Dedifferentiated amniotic fluid mesenchymal stem cell (primary cell): ENCODE measurements at regions not wholly inside any gene's neighbourhood (a gene's known extent, or its start where the extent isn't known, plus 50 kb on each side); places are given as distances from the start of the nearest gene placed in this dataset.

Experiments
- DNase-seq: peaks from one replicate; pipeline ENCODE4 v3.0.0-alpha.2; 2016; ENCODE audit errors: extremely low spot score

DNA sequence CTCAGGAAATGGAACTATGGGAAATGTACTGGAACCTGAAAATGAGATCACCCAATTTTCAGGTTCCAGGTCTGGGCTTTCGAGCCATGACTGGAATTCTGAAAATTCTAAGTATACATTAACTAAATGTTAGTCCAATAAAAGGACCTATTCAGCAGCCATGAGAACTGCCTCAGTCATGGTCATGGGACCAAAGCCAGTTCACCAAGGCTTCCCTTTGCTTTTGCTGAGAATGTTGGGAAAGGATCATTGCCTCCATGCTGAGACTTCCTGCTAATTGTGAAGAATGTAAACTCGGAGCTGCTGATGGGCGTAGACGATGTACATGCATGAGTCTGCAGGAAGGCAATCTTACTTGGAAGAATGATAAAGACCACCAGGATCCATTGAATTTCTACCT lies 624.4 kb upstream of the SOX11 start:
- DNase-seq: no peak

DNA sequence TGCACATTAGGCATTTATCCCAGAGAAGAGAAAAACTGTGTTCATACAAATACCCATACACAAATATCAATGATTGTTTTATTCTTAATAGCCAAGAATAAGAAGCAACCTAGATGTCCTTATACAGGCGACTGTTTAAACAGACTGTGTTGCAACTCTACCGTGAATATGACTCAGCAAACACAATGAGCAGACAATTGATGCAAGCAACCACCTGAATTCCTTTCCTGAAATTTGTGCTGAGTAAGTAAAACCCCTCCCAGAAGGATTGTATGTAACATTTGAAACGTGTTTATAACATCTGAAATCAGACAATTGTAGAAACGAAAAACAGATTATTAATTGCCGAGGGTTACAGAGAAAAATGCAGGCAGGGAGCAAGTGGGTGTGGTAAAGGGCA lies 621.9 kb upstream of the SOX11 start:
- no peak for DNase-seq

DNA sequence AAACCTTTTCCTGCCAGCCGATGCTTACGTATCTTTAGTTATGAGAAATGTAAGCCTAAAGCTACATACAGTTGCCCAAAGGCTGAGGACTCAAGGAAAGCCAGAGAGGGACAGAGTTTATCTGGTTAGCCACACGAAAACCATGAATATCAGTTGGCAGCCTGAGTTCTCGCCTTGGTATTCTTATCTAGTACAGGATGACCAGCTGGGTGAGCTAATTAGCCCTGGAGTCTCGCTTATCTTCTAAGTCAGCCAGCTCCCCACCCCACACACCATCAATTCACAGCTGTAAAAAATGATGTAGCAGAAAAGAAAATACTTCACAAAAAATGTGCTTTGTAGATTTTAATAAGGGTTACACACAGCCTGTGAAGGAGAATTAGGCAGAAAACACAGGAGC lies 617.5 kb upstream of the SOX11 start:
- no peak for DNase-seq

DNA sequence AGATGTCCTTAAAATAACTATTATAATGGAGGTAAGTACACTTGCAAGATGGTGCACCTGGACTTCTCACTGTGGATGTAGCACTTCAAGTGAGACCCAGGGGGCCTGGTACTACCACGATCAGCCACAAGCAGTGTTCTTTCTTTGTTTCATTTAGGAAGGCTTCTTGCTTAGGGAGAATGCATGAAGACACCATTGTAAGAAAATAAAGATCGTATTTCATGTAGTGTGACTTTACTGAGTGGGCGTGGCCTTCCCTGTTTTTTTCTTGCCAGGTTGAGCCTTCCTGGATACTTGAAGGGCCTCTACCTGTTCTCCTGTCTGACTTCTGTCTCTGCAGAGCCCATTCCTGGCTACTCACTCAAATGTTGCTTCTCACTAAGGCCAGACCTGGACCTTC lies 615.6 kb upstream of the SOX11 start:
- no peak for DNase-seq

DNA sequence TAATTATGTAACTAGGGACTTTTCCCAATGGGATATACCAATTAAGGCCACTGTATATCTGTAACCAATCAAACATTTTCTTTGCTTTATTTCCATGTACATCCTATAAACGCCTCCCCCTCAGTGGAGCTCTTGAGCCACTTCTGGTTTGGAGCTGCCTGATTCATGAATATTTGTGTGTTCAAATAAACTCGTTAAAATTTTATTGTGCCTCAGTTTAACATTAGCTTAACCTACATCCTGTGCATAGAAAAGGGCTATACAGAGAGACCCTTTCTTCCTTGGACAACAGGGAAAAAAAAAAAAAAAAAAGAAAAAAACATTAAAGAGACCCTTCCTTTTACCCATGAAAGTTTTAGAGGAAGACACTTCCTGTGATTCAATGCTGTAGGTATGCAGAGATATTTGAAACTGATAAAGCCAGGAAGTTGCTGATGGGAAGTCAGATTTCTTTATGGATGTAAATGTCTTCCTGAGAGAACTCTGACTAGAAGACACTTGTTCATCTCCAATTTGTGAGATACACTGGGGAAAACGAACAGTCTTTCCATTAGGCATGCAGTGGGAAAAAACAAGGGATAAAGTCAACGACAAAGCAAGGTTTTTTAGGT lies 614.6 kb upstream of the SOX11 start:
- DNase-seq: no peak

DNA sequence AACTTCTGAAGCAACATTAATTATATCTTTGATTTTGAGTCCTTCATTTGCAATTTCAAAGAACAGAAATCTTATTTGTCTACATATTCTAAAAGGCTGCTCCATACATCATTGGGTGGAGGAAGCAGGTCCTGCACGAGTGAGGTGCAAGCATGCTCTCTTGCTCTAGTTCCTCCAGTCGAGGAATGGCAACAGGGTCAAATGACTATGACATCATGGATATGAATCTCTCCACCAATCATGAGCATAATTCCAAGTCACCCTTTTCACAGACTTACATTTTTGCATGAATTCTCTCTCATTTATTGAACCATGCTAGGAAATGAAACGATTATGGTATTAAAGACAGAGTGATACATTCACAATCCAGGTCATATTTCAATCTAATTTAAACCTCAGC lies 608.8 kb upstream of the SOX11 start:
- DNase-seq: no peak

DNA sequence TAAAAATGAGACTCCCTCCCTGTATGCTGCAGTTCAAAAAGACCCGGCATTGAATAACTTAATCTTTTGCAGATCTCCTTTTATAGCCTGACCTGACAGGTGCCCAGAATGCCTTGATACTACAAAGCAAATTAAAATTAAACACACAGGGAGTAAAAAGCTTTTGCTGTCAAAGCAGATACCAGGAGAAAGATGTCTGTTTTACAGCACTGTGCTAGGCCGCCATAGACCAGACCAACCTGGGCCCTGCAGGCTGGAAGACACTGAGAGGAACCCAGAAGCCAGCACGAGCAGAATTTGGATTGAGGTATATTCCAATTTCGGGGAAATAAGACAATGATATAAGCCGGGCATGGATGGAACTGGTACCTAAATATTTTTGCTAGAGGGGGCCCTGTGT lies 602.8 kb upstream of the SOX11 start:
- DNase-seq: no peak

DNA sequence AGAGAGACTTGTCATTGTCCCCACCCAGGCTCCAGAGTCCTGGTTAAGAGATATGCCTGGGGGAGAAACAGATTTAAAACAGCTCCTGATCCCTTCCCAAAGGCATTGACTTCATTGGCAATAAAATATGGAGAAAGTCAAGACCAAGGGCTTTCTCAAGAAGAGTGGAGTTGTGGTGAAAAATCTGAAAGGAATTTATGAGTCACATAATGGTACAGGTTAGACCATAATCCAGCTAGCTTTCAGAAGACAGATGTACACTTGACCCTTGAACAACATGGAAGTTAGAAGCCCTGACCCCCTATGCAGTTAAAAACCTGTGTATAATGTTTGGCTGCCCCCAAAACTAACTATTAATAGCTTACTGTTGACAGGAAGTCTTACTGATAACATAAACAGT lies 599.1 kb upstream of the SOX11 start:
- no peak for DNase-seq

DNA sequence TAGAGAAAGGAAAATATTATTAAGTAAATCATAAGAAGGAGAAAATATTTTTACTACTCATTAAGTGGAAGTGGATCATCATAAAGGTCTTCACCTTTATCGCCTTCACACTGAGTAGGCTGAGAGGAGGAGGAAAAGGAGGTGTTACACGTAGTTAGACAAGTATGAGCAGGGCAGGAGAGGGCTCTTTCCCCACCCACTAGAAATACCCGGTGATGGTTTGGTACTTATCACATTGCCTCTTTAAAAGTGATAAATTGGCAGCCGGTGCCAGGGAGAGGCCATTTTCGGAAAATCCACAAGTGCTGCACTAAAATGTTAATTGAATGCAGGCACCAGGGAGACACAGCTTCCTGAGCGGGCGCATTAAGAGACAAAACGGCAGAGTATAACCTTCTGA lies 598.7 kb upstream of the SOX11 start:
- DNase-seq: no peak

DNA sequence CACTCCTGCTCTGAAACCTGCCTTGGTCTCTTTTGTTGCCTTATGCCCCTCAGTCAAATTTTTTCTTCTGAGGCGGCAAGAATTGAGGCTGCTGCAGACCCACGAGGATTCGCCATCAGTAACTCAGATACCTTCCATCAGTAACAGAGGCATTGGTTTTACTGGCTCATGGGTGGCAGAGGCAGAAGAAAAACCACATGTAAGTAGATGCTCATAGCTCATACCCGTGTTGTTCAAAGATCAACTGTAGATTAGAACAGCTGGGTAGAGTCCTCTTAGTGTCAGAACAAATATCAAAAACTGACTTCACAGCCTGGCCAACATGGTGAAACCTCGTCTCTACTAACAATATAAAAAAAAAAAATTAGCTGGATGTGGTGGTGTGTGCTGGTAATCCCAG lies 598.0 kb upstream of the SOX11 start:
- DNase-seq: no peak

DNA sequence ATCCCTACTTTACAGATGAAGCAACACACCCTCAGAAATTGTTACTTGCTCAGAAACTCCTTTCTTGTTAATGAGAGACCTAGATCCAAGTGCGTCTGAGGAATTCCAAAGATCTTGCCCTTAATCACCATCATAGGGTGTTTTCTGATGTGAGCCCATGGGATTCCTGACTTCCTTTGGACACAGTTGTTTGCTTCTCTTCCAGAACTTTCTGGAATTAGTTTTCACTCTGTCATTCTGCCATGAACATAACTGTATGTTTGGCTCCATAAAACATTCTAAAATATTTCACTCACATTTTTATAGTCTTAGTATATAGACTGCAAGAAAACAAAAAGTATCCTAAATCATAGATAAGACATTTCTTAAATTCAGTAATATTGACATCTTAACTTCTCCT lies 593.9 kb upstream of the SOX11 start:
- DNase-seq: no peak

DNA sequence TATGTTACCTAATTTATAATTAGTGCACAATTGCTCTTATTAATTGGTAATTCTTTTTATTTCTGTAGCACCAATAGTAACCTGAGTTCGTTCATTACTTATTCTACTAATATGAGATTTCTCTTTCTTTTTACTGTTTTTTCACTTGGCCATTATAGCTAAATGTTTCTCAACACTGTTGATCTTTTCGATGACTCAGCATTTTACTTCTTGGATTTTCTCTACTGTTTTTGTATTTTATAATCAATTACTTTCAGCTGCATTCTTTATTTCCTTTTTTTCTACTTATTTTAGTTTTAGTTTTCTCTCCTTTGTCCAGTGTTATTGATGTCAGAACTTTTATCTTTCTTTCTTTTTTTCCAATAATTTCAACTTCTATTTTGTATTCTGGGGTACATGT lies 589.4 kb upstream of the SOX11 start:
- DNase-seq: no peak

DNA sequence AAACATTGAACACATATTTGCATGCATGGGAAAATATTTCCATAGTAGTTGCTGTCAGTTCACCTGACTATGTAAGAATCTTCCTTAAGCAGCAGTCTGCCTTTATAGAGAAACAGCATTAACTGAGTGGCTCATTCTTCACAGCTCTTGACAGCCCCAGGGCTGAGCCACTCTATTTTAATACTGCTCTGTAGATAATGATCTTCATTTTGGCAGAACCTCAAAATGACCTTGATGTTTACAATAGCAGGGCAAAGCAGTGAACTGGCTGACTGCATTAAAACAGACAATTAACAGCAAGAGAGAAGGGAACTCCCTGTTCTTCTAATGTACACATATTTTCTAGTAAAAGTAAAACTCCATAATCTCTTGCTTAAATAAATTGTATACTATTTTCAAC lies 580.6 kb upstream of the SOX11 start:
- no peak for DNase-seq

DNA sequence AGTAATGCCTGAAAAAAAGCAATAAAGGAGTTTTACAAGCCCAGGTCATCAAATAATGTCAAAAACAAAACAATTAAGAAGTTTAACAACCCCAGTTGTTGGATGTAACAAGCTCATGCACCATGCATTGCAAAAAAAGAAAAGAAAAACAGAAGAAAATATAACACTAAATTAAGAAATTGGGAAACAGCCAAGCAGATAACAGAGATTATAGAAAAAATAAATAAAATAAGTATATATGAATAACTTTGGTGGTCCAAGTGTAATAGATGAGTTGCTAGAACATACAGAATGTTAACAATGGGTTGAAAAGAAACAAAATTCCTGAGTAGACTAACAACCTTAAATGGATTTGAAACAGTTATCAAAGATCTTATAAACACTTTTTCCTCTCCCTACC lies 573.1 kb upstream of the SOX11 start:
- DNase-seq: no peak

DNA sequence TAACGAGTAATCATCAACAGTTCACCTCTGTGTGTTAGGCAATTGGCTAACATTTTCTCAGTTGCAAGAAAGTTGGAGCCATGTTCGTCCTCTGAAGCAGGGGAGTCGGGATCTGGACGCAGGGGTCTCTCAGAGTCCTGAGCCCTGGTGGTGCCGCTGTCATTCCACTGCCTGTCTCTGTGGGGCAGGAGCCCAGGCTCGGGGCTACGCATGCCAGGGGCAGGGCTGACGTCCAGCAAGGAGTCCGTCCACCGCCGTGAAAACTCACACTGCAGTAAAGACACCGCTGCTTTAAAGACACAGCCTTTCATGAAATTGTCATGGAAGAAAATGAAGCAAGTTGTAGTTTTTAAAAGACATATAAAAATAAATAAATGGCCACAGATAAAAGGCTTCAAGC lies 571.1 kb upstream of the SOX11 start:
- no peak for DNase-seq

DNA sequence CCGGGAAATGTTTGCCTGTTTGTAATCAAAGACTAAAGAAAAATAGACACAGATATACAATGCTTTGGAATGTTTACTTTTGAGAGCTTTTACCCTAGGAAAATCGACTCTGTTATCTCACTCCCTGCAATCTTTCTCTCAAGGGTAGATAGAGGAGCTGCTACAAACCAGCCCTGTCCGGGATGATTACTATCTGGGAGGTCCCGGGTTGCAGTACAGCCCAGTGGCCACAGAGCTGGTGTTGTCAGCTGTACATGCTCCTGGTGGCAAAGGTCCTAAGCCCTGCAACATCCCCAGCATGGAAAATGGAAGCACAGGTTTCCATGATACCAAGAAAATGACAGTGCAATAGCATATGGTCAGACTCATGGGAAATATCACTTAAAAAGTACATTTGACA lies 570.5 kb upstream of the SOX11 start:
- DNase-seq: no peak

DNA sequence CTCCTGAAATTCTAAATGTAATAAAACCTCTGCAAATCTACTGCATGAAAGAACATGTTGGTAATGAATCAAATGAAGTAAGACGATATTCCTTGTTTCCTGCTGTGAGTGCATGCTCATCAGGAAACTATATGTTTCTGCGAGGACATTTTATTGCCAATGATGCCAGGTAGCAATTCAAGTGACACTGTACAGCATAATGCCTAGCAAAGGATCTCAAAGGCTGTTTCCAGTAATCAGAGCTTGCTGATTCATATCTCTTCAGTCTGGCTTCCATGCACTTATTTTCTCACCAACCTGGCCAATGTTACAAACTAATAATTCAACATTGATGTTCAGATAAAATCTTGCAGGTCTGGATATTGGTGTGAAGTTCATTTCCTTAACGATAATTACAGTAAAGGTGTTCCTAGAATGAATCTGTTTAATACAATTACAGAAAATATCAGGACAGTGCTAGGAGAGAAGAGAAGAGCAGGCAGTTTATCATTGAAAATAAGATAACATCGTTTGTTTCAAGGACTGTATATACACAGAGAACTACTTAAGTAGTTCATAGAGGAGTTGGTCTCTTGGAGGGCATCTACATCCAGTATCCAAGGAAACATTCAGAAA lies 568.5 kb upstream of the SOX11 start:
- DNase-seq: no peak

DNA sequence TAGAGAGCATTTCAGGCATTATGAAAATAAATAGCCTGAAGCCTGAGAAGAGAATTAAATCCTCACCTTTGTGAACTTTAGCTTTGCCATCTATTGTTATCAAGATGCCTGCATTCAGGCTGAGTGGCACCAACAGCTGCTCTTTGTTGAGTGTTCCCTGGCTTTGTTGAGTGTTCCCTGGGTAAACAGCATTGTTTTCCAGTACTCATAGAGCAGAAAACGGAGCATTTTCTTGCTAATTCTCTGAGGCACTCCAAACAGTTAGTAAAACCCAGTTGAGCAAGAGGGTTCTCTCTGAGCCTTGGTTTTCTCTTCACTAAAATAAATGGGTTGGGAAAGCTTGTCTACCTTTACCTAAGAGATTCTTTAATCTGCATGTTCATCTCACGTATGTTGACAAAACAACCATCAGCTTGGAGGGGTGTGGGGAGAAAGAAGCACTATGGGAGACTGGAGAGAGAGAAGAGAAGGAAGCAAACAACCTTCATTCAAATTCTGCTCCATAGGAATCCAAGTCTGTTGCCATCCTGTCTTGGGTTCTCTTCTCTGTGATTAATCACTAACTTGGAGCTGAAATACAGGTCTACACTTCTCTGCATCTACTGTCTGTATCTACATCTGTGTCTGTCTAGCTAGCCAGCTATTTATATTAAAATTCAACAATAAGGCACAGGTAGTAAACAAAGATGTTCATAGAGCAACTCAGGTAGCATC lies 567.0 kb upstream of the SOX11 start:
- no peak for DNase-seq

DNA sequence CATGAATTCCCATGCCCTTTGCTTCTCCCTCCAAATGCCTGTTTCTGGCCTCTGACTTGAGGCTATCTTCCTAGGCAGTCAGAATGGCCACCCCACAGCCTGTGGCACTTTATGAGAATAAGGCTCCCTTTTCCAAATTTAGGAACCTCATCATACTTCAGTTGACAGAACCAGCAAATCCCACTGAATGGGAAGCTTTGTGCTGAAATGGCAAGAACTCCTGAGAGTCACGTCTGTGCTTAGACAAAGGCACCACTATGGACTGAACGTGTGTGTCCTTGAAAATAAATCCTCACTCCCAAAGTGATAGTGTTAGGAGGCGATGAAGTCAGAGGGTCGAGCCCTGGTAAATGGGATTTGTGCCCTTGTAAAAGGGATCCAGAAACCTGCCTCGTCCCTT lies 559.9 kb upstream of the SOX11 start:
- DNase-seq: no peak

DNA sequence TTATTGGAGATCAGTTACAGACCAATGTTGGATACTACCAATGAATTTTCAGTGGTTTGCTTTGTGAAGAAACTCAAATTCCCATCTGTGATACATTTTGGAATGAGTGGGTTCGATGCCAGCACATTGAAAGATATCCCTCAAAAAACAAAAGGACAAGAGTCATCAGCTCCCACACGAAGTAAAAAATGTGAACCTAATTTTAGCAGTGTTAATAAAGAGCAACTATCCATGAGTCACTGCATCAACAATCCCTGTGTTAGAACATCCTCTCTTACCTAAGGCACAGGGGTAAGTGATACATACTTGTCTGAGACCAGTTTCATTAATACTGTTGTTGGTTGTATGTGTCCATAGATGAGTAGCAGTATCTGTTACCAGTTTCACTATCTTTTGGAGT lies 551.8 kb upstream of the SOX11 start:
- no peak for DNase-seq

DNA sequence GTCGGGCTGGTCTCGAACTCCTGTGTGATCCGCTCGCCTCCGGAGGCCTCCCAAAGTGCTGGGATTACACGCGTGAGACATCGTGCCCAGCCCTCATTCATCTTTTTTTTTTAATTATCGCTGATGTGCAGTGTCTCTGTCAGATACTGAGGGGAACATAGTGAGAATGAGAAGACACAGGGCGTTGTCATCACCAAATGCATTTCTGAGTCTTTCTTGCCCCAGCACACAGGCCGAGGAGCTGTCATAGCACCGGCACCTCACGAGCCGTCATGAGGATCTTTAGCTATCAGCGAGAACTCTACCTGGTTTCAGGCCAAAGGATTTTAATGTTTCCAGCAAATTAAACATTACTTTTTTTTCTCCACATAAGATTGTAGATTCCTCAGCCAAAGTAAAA lies 548.0 kb upstream of the SOX11 start:
- DNase-seq: no peak

DNA sequence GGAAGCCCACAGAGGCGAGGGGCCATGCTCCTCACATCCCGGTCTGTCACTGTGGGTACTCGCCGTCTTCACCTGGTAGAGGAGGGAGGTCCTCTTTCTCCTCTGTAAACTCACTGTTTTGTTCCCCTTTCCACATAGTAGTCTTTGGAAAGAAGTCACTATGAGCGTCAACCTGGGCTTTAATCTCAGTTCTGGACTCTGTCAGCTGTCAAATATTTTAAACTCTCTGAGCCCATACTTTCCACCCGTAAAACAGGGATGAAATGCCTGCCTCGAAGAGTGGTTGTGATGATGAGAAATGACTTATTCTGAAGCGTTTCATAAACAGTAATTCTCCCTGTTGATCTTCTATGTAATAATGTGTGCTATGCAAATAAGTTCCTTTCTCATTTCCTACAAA lies 547.1 kb upstream of the SOX11 start:
- DNase-seq: no peak

DNA sequence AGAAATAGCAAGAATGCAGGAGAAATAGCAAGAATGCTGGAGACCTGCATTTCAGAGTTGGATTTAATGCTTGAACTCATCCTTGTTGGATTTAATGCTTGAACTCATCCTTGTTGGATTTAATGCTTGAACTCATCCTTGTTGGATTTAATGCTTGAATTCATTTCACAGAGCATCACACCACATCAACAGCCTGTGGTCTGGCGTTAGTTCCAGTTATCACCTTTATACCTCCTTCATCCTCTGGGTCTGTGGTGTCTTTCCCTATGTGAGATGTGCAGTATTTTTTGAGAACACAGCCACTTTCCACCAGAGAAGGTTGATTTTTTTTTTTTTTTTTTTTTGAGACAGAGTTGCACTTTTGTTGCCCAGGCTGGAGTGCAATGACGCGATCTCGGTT lies 546.4 kb upstream of the SOX11 start:
- no peak for DNase-seq
